CD4-positive, alpha-beta T cell (primary cell): ENCODE measurements at regions not wholly inside any gene's neighbourhood (a gene's known extent, or its start where the extent isn't known, plus 50 kb on each side); places are given as distances from the start of the nearest gene placed in this dataset.
"Not testable (repeated sequence)": the region's sequence is repeated elsewhere in the genome, so short reads cannot be mapped to it uniquely, and the experiment has no call there.

Source experiments
- ATAC-seq: fragments of 200-7000 bp; cut with Tn5 transposase; one replicate; pipeline ENCODE4 v1.10.0; 2022; ENCODE audit warnings: mild to moderate bottlenecking; ENCODE audit not compliant: poor library complexity
- CTCF ChIA-PET: fragments of 350-600 bp; sonication (Branson Sonifier 250); formaldehyde crosslinking; loops from one replicate; lab custom pipeline; 2021; ENCODE audit warnings: antibody characterized with exemption, inconsistent platforms; lab: Charles Lee
- POLR2A ChIA-PET: fragments of 350-600 bp; sonication (Branson Sonifier 250); formaldehyde crosslinking; loops from one replicate; lab custom pipeline; 2021; ENCODE audit warnings: antibody characterized with exemption, inconsistent platforms; lab: Charles Lee
- DNase-seq, 14 experiments: peaks; one replicate each; pipeline ENCODE4 v3.0.0-alpha.2; 2013 to 2020; ENCODE audit warnings: mixed read lengths in 2 of 14
- H3K27ac ChIP-seq, 2 donors: one replicate each; pipeline versions ENCODE4 v1.5.1 to v1.7.0; 2013; ENCODE audit warnings: low read length in 2 of 2, low read depth in 1 of 2, mild to moderate bottlenecking in 1 of 2
- H3K27me3 ChIP-seq, 2 experiments: 1 replicate in 1 of 2; 2 replicates in 1 of 2; pipeline versions ENCODE4 v1.6.1 to v1.7.0; 2013; ENCODE audit warnings: low read length in 2 of 2, control low read depth in 1 of 2, mild to moderate bottlenecking in 1 of 2, moderate library complexity in 1 of 2; ENCODE audit not compliant: insufficient read depth in 2 of 2, control insufficient read depth in 1 of 2
- H3K36me3 ChIP-seq: one replicate; pipeline ENCODE4 v1.6.1; 2013; ENCODE audit warnings: low read length, control low read depth; ENCODE audit not compliant: insufficient read depth
- H3K4me1 ChIP-seq: one replicate; pipeline ENCODE4 v1.6.1; 2013; ENCODE audit warnings: low read length, control low read depth; ENCODE audit not compliant: insufficient read depth
- H3K4me3 ChIP-seq: one replicate; pipeline ENCODE4 v1.5.1; 2013; ENCODE audit warnings: mild to moderate bottlenecking, low read length, moderate library complexity
- H3K9me3 ChIP-seq, 2 experiments: 1 replicate in 1 of 2; 2 replicates in 1 of 2; pipeline versions ENCODE4 v1.6.1 to v1.7.0; 2013; ENCODE audit warnings: low read length in 2 of 2, mild to moderate bottlenecking in 2 of 2, control low read depth in 1 of 2, moderate library complexity in 1 of 2; ENCODE audit not compliant: control insufficient read depth in 1 of 2, insufficient read depth in 1 of 2
- H3K27ac Mint-ChIP-seq: one replicate; pipeline ENCODE4 v1.8.0; 2020; ENCODE audit warnings: mixed read lengths
- H3K27me3 Mint-ChIP-seq: one replicate; pipeline ENCODE4 v1.8.0; 2021; ENCODE audit warnings: mixed read lengths
- H3K36me3 Mint-ChIP-seq: one replicate; pipeline ENCODE4 v1.8.0; 2021; ENCODE audit warnings: low read depth, mixed read lengths
- H3K4me1 Mint-ChIP-seq: one replicate; pipeline ENCODE4 v1.8.0; 2021; ENCODE audit warnings: low read depth, mixed read lengths
- H3K4me3 Mint-ChIP-seq: one replicate; pipeline ENCODE4 v1.8.0; 2020; ENCODE audit warnings: mild to moderate bottlenecking, mixed read lengths
- H3K9me3 Mint-ChIP-seq: one replicate; pipeline ENCODE4 v1.8.0; 2020; ENCODE audit warnings: mixed read lengths
- intact Hi-C, 2 experiments: fragments of 100-400 bp; cut with DNase I in 1 of 2; cut with micrococcal nuclease in 1 of 2; formaldehyde crosslinking; loops; one replicate each; pipeline versions ENCODE4 v1.15.1 to v1.9.0; 2023 to 2025; cut with DNase I, micrococcal nuclease

- H3K36me3 ChIP-seq, H3K4me3 Mint-ChIP-seq, H3K27me3 Mint-ChIP-seq, H3K4me3 ChIP-seq, H3K9me3 Mint-ChIP-seq, H3K27ac ChIP-seq, ATAC-seq, H3K4me1 Mint-ChIP-seq, H3K27ac Mint-ChIP-seq, H3K27me3 ChIP-seq, H3K36me3 Mint-ChIP-seq, DNase-seq, intact Hi-C loops, H3K4me1 ChIP-seq, POLR2A ChIA-PET, CTCF ChIA-PET, H3K9me3 ChIP-seq: not testable (repeated sequence)
These were observed 214.5 kb downstream of the POTEH start for GRCh38 chr22:15904326-15904725.

GRCh38 chr22:15911704-15912103, 221.9 kb downstream of the POTEH start:
- H3K4me3 ChIP-seq, H3K9me3 Mint-ChIP-seq, H3K27me3 Mint-ChIP-seq, H3K36me3 Mint-ChIP-seq, DNase-seq, H3K27me3 ChIP-seq, ATAC-seq, POLR2A ChIA-PET, H3K4me3 Mint-ChIP-seq, H3K4me1 ChIP-seq, H3K27ac Mint-ChIP-seq, H3K4me1 Mint-ChIP-seq, CTCF ChIA-PET, H3K9me3 ChIP-seq, H3K27ac ChIP-seq, H3K36me3 ChIP-seq, intact Hi-C loops: not testable (repeated sequence)

DNA sequence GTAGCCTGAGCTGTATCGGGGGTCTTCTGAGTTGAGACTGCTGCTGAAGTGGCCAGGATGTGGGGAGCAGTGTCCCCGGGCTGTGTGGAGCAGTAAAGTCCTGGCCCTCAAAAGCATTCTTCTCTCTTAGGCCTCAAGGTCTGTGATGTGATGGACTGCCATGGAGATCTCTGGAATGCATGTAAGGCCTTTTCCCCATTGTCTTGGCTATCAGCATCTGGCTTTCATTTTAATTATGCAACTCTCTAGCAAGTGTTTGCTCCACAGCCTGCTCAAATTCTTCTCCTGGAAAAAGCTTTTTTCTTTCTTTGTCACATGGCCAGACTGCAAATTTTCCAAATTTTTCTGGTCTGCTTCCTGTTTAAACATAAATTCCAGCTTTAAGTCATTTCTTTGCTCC, 229.3 kb downstream of the POTEH start:
- CTCF ChIA-PET, ATAC-seq: not testable (repeated sequence)

DNA sequence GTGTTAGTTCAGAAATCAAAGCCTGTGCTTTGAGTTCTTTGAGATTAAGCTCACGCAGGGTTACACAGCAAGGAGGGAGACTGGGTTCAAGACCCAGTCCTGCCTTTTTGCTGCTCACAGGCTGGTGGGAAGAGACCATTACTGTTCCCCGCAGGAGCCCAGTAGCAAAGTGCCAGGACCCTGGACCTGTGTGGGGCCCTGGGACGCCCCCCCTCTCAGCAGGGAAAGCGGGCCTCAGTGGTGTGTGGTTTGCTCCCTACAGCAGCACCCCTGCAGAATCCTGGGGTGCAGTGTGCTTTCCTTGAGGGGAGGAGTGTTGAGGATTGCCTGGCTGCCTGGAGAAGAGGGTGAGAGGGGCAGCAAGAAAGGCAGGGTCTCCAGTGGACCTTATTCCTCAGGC, 231.1 kb downstream of the POTEH start:
- intact Hi-C loops, H3K4me3 Mint-ChIP-seq, H3K36me3 Mint-ChIP-seq, H3K4me3 ChIP-seq, H3K4me1 Mint-ChIP-seq, POLR2A ChIA-PET, H3K27ac Mint-ChIP-seq, H3K27me3 ChIP-seq, DNase-seq, H3K9me3 Mint-ChIP-seq, H3K4me1 ChIP-seq, H3K27ac ChIP-seq, CTCF ChIA-PET, H3K36me3 ChIP-seq, H3K27me3 Mint-ChIP-seq, ATAC-seq: not testable (repeated sequence)
- H3K9me3 ChIP-seq = peaks cover 0 to 25% of the 10 kb centered on the region in 2 experiments

More for the DNA sequence above, 229.3 kb downstream of the POTEH start:
- peaks cover 0 to 25% of the 10 kb centered on the region in 2 experiments for H3K9me3 ChIP-seq
- H3K27me3 ChIP-seq, H3K4me1 Mint-ChIP-seq, H3K36me3 Mint-ChIP-seq, H3K27ac ChIP-seq, POLR2A ChIA-PET, H3K4me1 ChIP-seq, DNase-seq, H3K27me3 Mint-ChIP-seq, intact Hi-C loops, H3K36me3 ChIP-seq, H3K27ac Mint-ChIP-seq, H3K9me3 Mint-ChIP-seq, H3K4me3 Mint-ChIP-seq, H3K4me3 ChIP-seq: not testable (repeated sequence)

DNA sequence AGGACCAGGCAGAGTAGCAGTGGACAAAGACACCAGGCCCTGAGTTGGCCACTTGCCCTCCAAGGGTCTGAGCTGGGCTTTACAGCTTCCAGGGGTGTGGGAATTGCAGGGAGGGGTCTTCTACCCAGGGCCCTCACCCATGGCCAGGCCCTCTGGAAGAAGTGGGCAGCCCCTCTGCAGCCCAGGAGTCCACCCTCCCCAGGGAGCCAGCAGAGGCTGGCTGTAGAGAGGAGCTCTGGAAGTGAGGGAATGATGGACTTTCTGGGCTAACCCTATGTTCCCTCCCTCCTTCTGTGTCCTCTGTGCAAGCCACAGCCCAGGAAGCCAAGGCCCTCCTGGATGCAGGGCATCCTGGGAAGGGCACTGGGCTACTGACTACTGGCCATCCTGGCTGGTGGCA, 232.3 kb downstream of the POTEH start:
- H3K27me3 ChIP-seq, H3K4me1 ChIP-seq, H3K4me3 ChIP-seq, H3K36me3 Mint-ChIP-seq, DNase-seq, intact Hi-C loops, POLR2A ChIA-PET, H3K27me3 Mint-ChIP-seq, H3K9me3 Mint-ChIP-seq, ATAC-seq, H3K27ac ChIP-seq, H3K36me3 ChIP-seq, H3K27ac Mint-ChIP-seq, H3K4me1 Mint-ChIP-seq, CTCF ChIA-PET, H3K4me3 Mint-ChIP-seq: not testable (repeated sequence)
- peaks cover 0 to 25% of the 10 kb centered on the region in 2 experiments for H3K9me3 ChIP-seq

DNA sequence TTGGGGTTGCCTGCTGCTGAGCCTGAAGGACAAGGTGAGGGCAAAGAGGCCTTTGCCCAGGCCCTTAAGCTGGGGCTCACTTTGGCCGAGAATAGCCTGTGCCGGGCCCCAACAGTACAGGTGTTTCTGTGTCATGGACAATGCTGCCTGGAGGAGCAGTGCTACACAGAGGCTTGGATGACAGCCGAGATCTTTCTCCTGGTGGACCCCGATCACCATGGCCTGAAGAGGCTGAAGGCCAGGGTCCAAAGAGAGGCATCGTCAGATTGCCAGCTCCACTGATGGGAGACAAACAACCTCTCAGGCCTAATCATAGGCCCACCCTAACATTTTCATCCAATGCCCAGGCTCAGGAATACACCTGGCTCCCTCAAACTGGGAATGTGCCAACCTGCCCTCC, 232.8 kb downstream of the POTEH start:
- H3K27me3 ChIP-seq, ATAC-seq, H3K27me3 Mint-ChIP-seq, intact Hi-C loops, H3K27ac ChIP-seq, H3K4me3 ChIP-seq, H3K4me3 Mint-ChIP-seq, POLR2A ChIA-PET, H3K4me1 Mint-ChIP-seq, H3K36me3 ChIP-seq, H3K4me1 ChIP-seq, DNase-seq, CTCF ChIA-PET, H3K27ac Mint-ChIP-seq, H3K9me3 Mint-ChIP-seq, H3K36me3 Mint-ChIP-seq: not testable (repeated sequence)
- peaks cover 0 to 25% of the 10 kb centered on the region in 2 experiments for H3K9me3 ChIP-seq

DNA sequence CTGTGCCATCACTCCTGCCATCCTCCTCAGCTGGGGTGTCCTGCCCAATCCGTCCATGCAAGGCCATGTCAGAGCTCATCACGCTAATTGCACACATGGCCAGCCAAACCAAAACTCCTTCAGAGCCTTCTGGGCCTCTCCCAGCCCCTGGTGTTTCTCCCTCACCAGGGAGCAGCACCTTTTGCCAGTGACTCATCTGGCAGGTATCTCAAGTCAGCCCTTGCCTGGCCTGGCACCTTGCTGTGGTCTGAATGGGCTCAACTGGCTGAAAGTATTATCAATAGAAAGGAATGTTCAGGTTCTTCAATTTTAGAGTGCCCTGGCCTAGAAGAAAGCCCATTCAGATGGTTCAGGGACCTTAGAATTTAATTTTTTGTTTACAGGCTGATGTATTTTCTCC, 235.0 kb downstream of the POTEH start:
- POLR2A ChIA-PET = not testable (repeated sequence)

More for the DNA sequence above, 235.0 kb downstream of the POTEH start:
- H3K36me3 ChIP-seq, H3K27me3 Mint-ChIP-seq, H3K4me3 ChIP-seq, H3K36me3 Mint-ChIP-seq, H3K27ac ChIP-seq, DNase-seq, intact Hi-C loops, H3K4me3 Mint-ChIP-seq, CTCF ChIA-PET, H3K4me1 Mint-ChIP-seq, H3K27me3 ChIP-seq, ATAC-seq, H3K9me3 Mint-ChIP-seq, H3K27ac Mint-ChIP-seq, H3K4me1 ChIP-seq: not testable (repeated sequence)
- H3K9me3 ChIP-seq = peaks cover 0 to 25% of the 10 kb centered on the region in 2 experiments
